Stimulated activated CD8-positive, alpha-beta memory T cell treated with anti-CD3 and anti-CD28 coated beads, Interleukin-2, amount 100 ng/mL, for 1 hour (primary cell): ENCODE measurements at regions not wholly inside any gene's neighbourhood (a gene's known extent, or its start where the extent isn't known, plus 50 kb on each side); places are given as distances from the start of the nearest gene placed in this dataset.

Experiments
- DNase-seq, 2 donors: peaks; one replicate each; pipeline ENCODE4 v3.0.0-alpha.2; 2020; ENCODE audit warnings: low read depth in 2 of 2

DNA sequence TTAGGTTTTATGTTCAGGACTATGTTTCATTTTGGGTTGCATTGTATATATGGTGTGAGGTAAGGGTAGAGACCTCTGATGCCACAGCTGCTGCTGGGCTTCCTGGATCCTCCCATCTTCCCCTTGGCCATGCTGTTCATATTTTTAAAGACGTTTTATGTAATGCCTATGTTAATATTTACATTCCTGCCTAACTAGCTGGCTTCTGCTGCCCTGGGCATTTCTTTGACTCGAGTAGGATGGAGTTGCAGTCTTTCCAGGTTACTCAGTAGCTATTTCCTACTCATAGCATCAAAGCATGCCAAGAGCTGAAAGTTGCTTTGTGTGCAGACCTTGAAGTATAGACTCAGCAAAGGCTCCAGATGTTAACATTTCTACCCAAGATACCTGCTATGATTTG lies 220.5 kb upstream of the CADM1 start:
- DNase-seq = no peak

DNA sequence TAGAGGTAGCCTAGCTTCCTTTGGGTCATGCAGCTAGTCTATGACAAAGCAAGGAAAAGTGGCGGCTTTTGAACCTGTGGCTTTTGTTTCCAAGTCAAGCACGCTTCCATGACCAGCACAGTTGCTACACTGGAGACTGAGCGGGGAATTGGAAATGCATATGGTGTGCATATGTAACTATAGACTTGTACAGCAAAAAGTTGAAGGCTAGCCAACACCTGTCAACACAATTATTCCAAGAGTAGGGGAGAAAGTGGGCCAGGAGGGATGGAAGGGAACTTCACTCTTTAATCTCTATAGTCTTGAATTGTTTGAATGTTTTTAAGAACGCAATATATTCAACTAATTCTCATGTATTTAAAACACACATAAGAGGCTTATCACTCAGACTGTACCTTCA lies 218.5 kb upstream of the CADM1 start:
- DNase-seq = no peak

DNA sequence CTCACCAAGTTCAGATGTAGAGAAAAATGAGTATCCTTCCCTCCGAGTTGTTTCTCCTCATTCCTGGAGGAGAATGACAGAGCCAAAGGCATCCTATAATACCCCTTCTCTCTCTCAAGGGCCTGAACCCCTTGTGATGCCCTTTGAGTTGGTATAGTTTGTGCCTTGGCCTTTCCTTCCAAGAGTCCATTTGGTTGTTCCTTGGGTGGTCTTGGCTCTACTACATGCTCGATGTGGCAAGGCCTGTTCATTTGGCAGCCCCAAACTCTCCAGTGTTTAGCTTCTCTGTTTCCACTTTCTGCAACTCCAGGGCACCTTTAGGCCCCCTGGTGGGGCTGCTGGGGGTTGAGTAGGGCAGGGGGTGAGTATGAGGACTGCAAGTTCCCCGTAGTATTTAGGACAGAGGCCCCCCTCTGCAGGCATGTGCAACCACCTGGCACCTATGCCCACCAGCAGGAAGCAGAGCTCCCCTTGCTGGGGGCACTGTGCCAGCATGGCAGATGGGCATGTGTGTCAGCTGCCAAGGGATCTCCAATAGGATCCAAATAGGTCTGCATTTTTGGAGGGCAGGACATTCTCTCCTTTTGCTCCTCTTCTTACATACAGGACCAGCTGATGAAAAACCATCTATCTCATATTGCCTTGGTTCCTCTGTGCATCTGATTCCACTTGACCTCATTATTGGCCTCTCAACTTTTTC lies 217.2 kb upstream of the CADM1 start:
- DNase-seq = no peak

DNA sequence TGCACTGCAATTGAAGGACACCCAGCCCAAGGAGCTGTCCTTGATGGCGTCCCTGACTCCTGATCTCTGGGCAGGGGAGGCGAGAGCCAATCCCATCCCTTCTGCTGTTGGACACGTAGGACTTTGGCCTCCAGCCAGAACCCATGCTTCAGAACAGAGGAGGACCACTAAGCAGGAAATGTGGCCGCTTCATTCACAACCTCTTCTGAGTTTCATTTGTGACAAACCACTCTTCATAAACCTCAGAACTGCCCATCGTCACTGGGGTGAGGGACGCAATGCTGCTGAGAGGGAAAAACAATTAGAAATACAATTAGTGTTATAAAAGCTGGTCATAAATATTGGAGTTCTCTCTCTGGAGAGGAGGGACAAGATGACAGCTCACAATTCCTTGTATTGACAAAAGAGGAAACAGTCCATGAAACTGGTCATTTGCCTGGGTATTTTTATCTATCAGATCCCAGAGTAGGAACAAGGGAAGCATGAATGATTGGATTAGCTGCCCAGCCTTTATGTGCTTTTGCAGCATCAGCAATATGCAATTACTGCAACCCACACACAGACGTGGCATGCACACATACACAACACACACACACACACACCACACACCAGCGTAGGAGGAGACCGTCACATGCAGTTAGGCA lies 216.5 kb upstream of the CADM1 start:
- no peak for DNase-seq

DNA sequence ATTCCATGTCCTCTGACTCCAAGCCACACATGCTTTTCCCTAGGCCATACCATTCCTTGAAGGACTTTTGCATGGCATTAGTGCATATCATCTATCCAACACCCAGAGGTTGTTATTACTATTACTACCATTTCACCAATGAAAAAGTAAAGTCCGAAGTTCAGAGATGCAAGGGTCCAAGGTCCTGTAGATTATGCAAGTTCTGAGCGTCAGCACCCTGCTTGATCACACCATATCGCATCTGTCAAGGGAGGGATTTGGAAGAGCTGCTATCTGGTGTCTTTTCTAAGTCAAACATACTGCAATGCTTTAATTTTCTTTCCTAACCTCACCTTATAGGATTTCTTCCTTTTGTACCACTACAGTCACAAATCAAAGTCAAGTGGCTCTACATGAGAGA lies 214.7 kb upstream of the CADM1 start:
- DNase-seq = no peak

DNA sequence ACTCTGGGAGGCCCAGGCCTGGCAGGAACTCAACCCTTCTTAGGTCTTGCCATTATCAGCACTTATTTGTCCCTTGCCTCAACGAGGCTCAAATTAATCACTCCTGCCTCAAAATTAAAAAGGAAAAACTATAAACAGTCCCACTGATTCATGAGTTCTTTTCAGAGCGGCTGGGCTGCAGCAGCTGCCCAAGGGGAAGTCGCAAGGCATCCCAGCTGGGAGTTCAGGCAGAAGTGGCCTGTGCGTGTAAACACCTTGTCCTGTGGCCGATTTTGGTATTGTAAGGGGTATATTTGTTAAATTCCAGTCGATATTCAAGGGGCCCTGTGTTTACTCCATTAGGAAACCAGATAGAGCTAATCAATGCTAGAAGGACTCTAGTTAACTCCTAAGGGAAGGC lies 213.9 kb upstream of the CADM1 start:
- DNase-seq = no peak

DNA sequence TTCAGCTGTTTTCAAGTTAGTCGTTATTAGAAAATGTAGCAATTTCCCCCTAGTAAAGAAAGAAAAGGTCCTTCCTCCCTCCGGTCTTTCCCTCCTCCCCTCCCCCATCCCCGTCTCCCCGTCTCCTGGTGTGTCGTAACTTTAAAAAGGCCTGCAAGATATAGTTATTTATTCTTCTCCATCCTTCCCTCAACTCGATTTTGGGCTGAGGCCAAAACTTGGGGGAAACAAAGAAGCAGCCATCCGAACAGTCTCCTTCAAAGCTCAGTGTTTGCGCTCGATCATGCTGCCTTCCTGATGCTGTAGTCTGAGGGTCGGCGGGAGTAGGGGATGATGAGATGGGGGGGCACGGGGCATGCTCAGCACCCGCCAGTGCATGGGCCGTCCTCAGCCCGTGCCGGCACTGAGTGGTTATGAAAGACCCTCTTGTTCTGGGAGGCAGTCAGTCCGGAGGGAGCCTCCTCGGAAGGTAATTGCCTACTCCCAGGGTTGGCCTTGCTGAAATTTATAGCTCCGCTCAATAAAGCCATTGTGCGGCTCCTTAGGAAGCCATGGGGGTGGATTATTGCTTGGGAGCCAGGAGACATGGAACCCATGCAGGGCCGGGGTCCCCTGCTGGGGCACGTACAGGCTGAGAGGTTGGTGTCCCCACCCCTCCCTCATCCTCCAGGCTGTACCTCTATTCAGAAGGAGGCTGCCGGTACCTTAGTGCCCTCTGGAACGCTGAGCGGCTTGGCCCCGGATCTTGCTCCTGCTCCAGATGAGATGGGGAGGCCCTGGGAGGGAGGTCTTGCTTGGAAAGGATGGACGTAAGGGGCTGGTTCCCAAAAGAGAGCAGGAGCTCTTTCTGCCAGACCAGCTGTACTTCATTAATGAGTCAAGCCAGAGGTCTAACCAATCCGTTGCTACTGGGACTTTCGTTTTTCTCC lies 212.7 kb upstream of the CADM1 start:
- no peak for DNase-seq

DNA sequence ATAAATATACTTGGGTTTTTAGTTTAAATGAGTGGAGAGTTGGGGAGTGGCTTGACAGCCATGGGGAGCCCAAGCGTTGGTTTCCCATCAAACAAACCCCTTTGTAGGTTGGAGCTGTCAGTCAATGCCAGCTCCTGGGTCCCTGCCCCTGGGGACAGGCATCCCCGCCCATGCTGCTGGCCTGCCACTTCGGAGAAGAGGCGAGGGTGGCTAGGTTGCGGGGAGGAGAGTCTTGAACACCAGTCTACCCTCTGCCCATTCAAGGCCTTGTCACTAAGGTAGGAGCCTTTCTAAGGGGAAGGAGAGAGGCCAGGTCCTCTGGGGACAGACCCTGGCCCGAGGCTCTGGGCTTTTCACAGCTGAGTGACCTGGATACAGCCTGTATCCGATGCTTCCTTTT lies 211.9 kb upstream of the CADM1 start:
- no peak for DNase-seq

DNA sequence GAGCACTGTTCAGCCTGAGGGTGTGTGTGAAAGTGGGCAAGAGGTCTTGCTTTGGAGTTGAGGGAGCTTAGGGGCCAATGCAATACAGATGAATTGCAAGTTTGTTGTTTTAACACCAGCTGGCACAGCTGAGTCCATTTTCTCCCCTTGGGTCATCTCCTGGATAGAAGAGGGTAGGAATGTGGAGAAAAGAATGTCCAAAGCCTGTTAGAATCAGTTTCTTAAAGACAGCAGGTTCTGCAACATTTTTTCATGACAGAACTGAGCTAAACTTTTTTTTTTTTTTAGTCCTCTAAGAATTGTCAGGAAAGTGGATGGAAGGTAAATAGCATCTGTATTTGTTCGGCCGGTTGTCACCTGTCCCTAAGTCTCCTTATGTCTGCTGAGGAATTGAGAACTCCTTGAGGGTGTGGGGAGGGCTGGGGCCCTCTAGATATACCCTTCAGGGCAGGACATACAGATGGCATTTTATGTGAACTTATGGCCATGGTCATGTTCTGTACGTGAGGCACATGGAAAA lies 211.1 kb upstream of the CADM1 start:
- no peak for DNase-seq

DNA sequence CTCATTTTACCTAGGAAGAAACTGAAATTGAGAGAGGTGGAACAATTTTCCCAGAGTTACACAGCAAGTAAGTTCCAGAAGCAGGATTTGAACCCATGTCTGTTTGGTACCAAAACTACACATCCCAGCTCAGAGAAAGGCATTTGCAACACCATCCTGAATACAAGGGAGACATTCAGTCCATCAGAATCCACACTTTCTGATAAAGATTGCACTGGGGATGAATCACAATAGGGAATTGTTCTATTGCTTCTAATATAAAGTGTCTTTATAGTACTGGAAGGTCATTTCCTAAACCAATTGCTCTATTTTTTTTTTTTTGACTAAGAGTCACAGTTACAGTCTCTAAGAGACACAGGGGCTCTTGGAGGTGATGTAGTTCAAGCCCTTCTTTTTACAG lies 208.1 kb upstream of the CADM1 start:
- DNase-seq = no peak

DNA sequence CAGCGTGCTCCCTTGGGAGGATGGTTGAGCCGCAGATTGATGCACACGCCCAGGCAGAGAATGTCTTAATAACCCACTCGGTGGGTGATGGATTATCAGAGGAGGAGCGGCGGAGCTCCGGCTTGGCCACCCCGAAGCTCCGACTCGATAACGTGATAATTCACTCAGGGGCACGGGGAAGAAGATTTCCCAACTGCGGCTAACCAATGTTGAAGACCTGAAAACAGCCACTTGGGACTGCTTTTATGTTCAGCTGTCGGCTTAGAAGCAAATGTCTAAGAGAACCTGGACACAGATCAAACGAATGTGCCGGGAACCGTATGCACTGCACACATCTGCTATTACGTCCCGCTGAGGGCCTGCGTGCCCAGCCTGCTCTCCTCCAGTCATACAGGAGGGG lies 206.8 kb upstream of the CADM1 start:
- no peak for DNase-seq

DNA sequence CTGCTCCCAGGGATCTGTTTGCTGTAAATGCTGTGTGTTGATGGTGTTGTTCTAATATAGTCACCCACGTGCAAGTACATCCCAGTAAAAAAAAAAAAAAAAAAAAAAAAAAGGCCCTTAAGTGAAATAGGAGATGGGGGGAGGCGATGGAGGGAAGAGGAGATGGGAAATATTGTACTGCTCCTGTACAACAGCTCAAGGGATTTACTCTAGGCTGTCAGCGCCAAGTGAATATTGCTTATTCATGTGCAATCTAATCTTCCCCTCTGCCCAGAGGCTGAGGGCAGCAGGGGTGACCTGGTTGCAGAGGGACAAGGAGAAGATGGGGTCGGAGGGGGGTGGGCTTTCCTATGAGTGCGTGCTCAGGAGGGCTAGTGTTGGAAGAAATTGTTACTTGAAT lies 206.2 kb upstream of the CADM1 start:
- DNase-seq = no peak

DNA sequence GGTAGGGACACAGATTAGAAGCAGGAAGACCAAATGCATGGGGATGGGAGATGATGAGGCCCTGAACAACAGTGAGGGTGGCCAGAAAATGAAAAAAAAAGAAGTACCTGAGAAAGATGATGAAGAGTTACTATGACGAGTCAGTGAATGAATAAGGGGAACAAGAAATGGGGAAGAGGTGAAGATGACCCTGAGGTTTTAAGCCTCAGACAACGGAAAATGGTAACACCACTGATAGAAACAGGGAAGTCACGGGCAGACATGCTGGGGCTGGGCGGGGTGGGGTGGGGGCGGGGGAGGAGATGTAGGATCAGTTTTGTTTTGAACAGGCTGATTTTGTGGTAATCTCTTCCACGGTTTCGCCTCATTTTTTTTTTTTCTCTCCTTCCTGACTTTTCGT lies 205.1 kb upstream of the CADM1 start:
- DNase-seq = no peak

DNA sequence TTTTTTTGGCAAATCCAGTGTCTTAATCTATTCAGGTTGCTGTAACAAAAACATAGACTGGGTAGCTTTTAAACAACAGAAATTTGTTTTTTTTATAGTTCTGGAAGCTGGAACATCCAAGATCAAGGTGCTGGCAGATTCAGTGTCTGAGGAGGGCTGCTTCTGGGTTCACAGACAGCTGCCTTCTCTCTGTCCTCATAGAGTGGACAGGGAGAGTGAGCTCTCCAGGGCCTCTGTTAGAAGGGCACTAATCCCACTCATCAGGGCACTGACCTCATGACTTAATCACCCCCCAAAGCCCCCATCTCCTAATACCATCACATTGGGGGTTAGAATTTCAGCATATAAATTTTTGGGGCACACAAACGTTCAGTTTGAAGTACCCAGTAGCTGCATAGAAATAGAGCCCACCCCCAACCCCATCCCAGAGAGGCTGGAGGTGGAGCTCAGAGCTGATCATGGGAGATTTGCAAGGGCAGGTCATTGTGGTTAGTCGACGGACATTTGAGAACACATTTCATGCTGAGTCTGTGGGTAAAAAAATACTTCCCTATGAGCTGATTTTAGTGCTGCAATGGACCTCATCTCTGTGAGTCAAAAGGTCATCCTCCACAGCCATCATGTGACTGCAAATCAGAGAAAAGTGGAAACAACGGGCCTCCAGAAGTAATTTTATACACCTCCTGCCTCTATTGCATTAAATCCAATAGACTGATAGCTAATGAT lies 203.1 kb upstream of the CADM1 start:
- DNase-seq = no peak

DNA sequence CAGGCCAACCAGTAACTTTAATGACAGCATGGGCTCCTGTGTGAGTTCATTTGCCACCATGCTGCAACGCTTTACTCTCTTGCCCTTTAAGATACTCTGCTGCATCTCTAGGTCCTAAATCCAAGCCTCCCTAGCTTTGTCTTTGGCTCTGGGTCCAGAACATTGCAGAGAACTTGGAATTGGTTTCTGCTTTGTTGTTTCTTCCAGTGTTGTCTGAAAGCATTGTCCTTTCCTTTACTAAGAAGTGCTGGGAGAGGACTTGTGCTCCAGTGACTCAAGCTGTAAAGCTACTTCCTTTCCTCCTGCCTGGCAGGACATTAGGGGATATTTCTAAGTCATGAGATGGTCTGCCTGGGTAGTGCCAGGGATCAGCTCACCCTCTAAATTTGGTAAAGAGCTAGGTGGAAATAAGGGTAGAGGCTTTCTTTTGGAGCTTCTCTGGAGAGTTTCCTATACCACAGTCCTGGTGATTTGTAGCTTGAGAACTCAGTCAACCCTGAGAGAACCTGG lies 202.5 kb upstream of the CADM1 start:
- DNase-seq = no peak

DNA sequence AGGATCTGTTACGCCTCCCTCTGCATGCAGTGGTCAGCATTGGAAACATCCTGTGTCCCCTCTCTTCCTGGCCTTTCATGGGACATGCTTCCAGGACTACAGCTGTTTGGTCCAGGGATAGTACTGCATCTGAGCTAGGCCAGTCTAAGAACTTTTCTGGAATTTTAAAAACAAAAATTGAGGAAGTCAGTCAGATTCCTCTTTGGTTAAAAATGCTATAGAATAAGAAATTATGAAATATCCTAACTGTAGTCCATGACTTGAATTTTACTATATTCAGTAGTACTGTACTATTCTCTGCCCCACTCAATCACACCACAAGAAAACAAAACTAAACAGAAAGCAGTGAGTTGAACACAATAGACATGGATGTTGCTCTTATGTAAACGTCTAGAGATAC lies 201.0 kb upstream of the CADM1 start:
- no peak for DNase-seq

DNA sequence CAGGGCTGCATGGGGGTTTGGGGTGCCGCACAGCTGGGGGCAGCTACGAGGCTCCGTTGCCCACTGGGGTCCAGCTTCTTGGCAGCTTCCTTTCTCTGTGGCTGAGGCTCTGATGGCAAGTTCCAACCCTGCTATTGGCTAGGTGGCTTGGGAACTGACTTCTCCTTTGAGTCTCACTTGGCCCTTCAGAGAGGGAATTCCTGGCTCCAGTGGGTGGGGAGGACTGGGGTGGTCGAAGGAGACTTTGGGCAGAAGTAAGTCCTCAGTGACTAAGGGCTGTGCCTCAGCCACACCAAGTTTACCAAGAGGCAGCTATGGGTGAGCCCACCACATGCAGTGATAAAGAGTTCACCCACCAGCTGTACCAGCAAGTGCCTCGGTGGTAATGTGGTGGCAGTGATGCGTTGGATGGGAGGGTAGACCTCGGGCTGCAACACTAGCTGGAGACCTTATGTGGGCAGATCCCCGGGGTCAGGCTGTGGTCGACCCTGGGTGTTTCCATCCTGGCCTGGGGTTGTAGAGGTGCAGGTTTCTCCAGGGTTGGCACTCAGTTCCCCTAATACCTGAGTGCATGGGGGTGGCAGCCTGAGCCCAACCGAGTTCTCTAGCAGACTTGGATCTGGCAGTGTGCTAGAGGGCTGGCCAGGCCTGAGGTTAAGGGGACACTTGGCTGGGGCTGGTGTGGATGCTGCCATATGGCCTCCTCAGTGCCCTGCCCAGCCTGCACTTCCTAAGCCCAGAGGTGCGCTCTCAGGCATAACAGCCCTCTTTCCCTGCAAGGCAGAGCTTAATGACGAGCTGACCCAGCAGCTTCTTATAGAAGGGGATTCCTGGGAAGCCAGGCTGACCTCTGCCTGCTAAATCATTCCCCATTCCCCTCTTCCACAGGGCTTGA lies 197.0 kb upstream of the CADM1 start:
- DNase-seq = no peak

DNA sequence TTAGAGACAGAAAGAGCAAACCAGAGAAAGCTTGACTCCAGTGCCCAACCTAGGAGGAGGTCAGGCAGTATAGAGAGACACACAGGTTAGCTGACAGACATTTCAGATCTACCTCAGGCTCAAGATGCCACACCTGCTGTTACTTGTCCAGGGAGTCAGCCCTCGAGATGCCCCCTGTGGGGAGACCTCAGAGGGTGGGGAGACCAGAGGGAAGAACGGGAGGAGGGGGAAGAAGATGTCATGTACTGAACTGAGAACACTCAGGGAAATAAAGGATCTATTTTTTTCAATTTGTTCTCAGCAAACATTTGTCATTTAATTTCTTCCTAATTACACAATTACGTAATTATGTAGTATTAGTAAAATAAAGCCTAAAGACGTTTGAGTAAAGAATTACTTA lies 196.3 kb upstream of the CADM1 start:
- no peak for DNase-seq

DNA sequence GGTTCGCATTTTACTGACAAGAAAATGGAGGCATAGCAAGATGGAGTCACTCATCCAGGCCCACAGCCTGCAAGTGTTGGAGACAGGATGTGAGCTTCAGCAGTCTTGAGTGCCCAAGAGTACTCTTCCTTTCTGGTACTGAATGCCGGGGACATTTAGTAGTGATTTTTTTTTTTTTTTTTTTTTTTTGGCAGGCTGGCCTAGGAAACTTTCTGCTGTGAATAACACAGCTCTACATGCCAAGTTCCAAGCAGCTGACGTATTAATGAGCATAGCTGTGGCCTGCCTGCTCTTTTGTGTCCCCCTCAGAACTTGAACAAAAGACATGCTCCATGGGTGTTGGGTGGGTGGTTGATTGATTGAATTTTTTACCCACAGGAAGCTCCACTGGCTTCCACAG lies 195.5 kb upstream of the CADM1 start:
- no peak for DNase-seq

DNA sequence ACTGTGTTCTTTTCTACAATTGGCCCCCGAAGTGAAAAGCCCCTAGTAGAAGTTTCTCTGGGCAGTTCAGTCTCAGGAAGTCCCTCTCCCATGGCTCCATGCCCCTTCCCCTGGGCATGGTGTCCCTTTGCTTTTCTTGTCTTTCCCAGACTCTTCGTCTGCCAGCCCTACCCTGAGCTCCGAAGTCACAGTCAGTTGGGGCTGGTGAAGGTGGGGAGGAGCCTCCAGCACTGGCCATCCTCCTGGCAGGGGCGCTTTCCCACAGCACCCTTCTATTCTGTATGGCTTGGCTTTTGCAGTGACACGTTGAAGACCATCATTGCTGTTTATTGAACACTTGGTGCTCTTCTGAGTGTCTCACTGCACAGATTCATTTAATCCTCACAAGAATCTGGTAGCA lies 195.1 kb upstream of the CADM1 start:
- DNase-seq = no peak

DNA sequence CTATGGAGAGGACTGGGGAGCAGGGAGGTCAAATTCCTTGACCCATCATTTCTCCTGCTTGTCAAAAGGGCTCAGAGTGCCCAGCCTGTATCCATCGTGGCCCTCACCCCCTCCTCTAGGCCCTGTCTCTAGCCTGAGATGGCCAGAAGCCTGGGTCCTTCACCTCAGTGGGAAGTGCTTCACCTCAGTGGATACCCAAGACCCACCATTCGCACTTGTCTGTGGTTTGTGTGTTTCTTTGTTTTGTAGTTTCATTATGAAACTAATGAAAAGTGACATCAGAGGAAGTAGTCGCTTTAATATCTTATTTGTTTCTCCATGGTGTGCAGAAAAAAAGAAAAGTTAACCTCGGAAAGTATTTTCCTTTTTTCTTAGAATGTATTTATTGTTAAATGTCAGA lies 194.0 kb upstream of the CADM1 start:
- DNase-seq = no peak
